Neural cell (in vitro differentiated cells): ENCODE measurements at regions not wholly inside any gene's neighbourhood (a gene's known extent, or its start where the extent isn't known, plus 50 kb on each side); places are given as distances from the start of the nearest gene placed in this dataset.
"Not testable (repeated sequence)": the region's sequence is repeated elsewhere in the genome, so short reads cannot be mapped to it uniquely, and the experiment has no call there.

Experiments
- H2AFZ ChIP-seq: fragments of 200-600, 300-800 bp; sonication (generic), shearing (Covaris generic); 2 replicates; pipeline ENCODE4 v1.6.0; 2014; ENCODE audit warnings: low read depth, mild to moderate bottlenecking, antibody characterized with exemption, low read length, moderate library complexity
- H3F3A ChIP-seq: fragments of 200-600 bp; shearing (Covaris generic); 2 replicates; pipeline ENCODE4 v1.6.1; 2016; ENCODE audit warnings: mild to moderate bottlenecking, moderate library complexity, mixed read lengths, antibody characterized with exemption, low read length; ENCODE audit not compliant: insufficient read depth, poor library complexity, severe bottlenecking
- H3K27ac ChIP-seq: fragments of 200-600, 300-800 bp; sonication (generic), shearing (Covaris generic); 2 replicates; pipeline ENCODE4 v1.5.1; 2014; ENCODE audit warnings: mild to moderate bottlenecking, low read length, moderate library complexity
- H3K27me3 ChIP-seq: fragments of 300-800, 200-600 bp; sonication (generic), shearing (Covaris generic); 2 replicates; pipeline ENCODE4 v1.6.0; 2014; ENCODE audit warnings: mild to moderate bottlenecking, low read depth, low read length, moderate library complexity; ENCODE audit not compliant: insufficient read depth
- H3K36me3 ChIP-seq: fragments of 300-800, 200-600 bp; sonication (generic), shearing (Covaris generic); 2 replicates; pipeline ENCODE4 v1.5.1; 2014; ENCODE audit warnings: mild to moderate bottlenecking, antibody characterized with exemption, low read length, moderate library complexity; ENCODE audit not compliant: insufficient read depth
- H3K4me2 ChIP-seq: fragments of 300-800, 200-600 bp; sonication (generic), shearing (Covaris generic); 2 replicates; pipeline ENCODE4 v1.6.0; 2014; ENCODE audit warnings: mild to moderate bottlenecking, low read length
- H3K4me3 ChIP-seq: fragments of 300-800, 200-600 bp; sonication (generic), shearing (Covaris generic); 2 replicates; pipeline ENCODE4 v1.5.1; 2014; ENCODE audit warnings: mild to moderate bottlenecking, low read length, moderate library complexity
- H3K79me2 ChIP-seq: fragments of 200-600 bp; shearing (Covaris generic); replicated peaks from 2 replicates; pipeline ENCODE4 v1.6.0; 2014; ENCODE audit warnings: mild to moderate bottlenecking, low read length, moderate library complexity; ENCODE audit not compliant: insufficient read depth
- H3K9ac ChIP-seq: fragments of 300-800, 200-600 bp; sonication (generic), shearing (Covaris generic); 2 replicates; pipeline ENCODE4 v1.6.1; 2016; ENCODE audit warnings: mild to moderate bottlenecking, low read length, mixed read lengths
- H3K9me2 ChIP-seq: fragments of 200-600 bp; shearing (Covaris generic); 2 replicates; pipeline ENCODE4 v1.6.1; 2016; ENCODE audit warnings: mild to moderate bottlenecking, low read length, mixed read lengths; ENCODE audit not compliant: insufficient read depth
- H3K9me3 ChIP-seq: fragments of 200-600, 300-800 bp; sonication (generic), shearing (Covaris generic); 2 replicates; pipeline ENCODE4 v1.6.1; 2016; ENCODE audit warnings: mild to moderate bottlenecking, mixed run types, low read length, moderate library complexity, mixed read lengths
- H4K20me1 ChIP-seq: fragments of 200-600 bp; shearing (Covaris generic); 2 replicates; pipeline ENCODE4 v1.6.1; 2016; ENCODE audit warnings: mild to moderate bottlenecking, mixed run types; ENCODE audit not compliant: insufficient read depth
- EP300 ChIP-seq: fragments of 450-650 bp; conservative IDR thresholded peaks from 2 replicates; pipeline ENCODE4 v1.6.1; 2014; ENCODE audit warnings: antibody characterized with exemption, mild to moderate bottlenecking, moderate library complexity; ENCODE audit not compliant: poor library complexity, severe bottlenecking
- EZH2 ChIP-seq: fragments of 200-600, 300-800 bp; shearing (Covaris generic), sonication (generic); IDR thresholded peaks from 2 replicates; pipeline ENCODE4 v1.6.1; 2014; ENCODE audit warnings: antibody characterized with exemption, low read length, borderline replicate concordance, mild to moderate bottlenecking; ENCODE audit not compliant: insufficient read depth, poor library complexity, severe bottlenecking
- MXI1 ChIP-seq: fragments of 450-650 bp; conservative IDR thresholded peaks from 2 replicates; pipeline ENCODE4 v1.6.1; 2014; ENCODE audit warnings: antibody characterized with exemption, mild to moderate bottlenecking; ENCODE audit not compliant: poor library complexity, severe bottlenecking
- POLR2AphosphoS5 ChIP-seq: IDR thresholded peaks from 2 replicates; pipeline ENCODE4 v1.6.1; 2012
- RAD21 ChIP-seq: fragments of 450-650 bp; conservative IDR thresholded peaks from 2 replicates; pipeline ENCODE4 v1.6.1; 2014; ENCODE audit warnings: antibody characterized with exemption, mild to moderate bottlenecking, moderate library complexity
- SMC3 ChIP-seq: fragments of 450-650 bp; conservative IDR thresholded peaks from 2 replicates; pipeline ENCODE4 v1.6.1; 2014; ENCODE audit warnings: antibody characterized with exemption, mild to moderate bottlenecking, moderate library complexity; ENCODE audit not compliant: poor library complexity
- TAF1 ChIP-seq: IDR thresholded peaks from 2 replicates; pipeline ENCODE4 v1.6.1; 2012; ENCODE audit warnings: low read depth
- TF ChIP-seq, protein P1 (sequence below): IDR thresholded peaks from 2 replicates; pipeline ENCODE4 v1.6.1; 2012; ENCODE audit warnings: borderline replicate concordance
- TF ChIP-seq, protein P2 (sequence below): fragments of 450-650 bp; IDR thresholded peaks from 2 replicates; pipeline ENCODE4 v1.5.1; 2014; ENCODE audit warnings: antibody characterized with exemption, mild to moderate bottlenecking, moderate library complexity; ENCODE audit not compliant: poor library complexity, severe bottlenecking

DNA sequence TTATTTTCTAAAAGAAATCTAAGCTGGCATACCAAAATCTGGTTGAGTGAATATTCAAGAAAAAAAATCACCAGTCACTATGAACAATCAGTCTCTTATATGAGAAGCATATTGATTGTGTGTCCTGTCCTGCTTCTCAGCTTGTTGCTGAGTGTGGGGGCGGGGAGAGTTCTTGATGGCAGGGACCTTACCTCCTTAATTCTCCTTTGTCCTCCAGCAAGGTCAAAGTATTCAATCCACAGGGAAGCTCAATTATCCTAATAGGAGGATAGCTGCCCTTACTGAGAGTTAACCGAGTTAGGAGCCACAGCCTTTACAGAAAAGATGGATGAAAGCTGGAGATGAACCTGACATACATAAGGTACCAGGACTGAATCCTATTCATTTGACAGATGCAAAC is 154.0 kb downstream of the LY86 start:
- Histone ChIP-seq H3K9me3 (no peaks in the 10 kb centered on the region), H3K4me3 (no peak overlapping the region), H3K4me2 (no peak overlapping the region), H3K9me2 (no peaks in the 10 kb centered on the region), H3K36me3 (no peaks in the 10 kb centered on the region), H3K79me2 (no peaks in the 10 kb centered on the region), H3K9ac (no peak overlapping the region), H3K27ac (no peak overlapping the region), H3F3A (no peaks in the 10 kb centered on the region), H4K20me1 (no peaks in the 10 kb centered on the region), H2AFZ (no peak overlapping the region), H3K27me3 (no peaks in the 10 kb centered on the region)
- TF ChIP-seq, protein P1, sequence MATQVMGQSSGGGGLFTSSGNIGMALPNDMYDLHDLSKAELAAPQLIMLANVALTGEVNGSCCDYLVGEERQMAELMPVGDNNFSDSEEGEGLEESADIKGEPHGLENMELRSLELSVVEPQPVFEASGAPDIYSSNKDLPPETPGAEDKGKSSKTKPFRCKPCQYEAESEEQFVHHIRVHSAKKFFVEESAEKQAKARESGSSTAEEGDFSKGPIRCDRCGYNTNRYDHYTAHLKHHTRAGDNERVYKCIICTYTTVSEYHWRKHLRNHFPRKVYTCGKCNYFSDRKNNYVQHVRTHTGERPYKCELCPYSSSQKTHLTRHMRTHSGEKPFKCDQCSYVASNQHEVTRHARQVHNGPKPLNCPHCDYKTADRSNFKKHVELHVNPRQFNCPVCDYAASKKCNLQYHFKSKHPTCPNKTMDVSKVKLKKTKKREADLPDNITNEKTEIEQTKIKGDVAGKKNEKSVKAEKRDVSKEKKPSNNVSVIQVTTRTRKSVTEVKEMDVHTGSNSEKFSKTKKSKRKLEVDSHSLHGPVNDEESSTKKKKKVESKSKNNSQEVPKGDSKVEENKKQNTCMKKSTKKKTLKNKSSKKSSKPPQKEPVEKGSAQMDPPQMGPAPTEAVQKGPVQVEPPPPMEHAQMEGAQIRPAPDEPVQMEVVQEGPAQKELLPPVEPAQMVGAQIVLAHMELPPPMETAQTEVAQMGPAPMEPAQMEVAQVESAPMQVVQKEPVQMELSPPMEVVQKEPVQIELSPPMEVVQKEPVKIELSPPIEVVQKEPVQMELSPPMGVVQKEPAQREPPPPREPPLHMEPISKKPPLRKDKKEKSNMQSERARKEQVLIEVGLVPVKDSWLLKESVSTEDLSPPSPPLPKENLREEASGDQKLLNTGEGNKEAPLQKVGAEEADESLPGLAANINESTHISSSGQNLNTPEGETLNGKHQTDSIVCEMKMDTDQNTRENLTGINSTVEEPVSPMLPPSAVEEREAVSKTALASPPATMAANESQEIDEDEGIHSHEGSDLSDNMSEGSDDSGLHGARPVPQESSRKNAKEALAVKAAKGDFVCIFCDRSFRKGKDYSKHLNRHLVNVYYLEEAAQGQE, result no peak
- TF ChIP-seq MXI1, result no peak
- TF ChIP-seq EP300, result no peak
- TF ChIP-seq, protein P2, sequence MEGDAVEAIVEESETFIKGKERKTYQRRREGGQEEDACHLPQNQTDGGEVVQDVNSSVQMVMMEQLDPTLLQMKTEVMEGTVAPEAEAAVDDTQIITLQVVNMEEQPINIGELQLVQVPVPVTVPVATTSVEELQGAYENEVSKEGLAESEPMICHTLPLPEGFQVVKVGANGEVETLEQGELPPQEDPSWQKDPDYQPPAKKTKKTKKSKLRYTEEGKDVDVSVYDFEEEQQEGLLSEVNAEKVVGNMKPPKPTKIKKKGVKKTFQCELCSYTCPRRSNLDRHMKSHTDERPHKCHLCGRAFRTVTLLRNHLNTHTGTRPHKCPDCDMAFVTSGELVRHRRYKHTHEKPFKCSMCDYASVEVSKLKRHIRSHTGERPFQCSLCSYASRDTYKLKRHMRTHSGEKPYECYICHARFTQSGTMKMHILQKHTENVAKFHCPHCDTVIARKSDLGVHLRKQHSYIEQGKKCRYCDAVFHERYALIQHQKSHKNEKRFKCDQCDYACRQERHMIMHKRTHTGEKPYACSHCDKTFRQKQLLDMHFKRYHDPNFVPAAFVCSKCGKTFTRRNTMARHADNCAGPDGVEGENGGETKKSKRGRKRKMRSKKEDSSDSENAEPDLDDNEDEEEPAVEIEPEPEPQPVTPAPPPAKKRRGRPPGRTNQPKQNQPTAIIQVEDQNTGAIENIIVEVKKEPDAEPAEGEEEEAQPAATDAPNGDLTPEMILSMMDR, result no peak
- TF ChIP-seq SMC3, result no peak
- TF ChIP-seq TAF1, result no peak
- TF ChIP-seq RAD21, result no peak
- no peak for TF ChIP-seq POLR2AphosphoS5
- no peak for TF ChIP-seq EZH2

GRCh38 chr6:6744551-6744950 is 156.0 kb downstream of the LY86 start:
- Histone ChIP-seq H3K27ac (no peak overlapping the region), H3K4me3 (no peak overlapping the region), H4K20me1 (no peaks in the 10 kb centered on the region), H3F3A (no peaks in the 10 kb centered on the region), H2AFZ (no peak overlapping the region), H3K27me3 (no peaks in the 10 kb centered on the region), H3K9me2 (no peaks in the 10 kb centered on the region), H3K9ac (no peak overlapping the region), H3K79me2 (no peaks in the 10 kb centered on the region), H3K9me3 (no peaks in the 10 kb centered on the region), H3K4me2 (no peak overlapping the region), H3K36me3 (no peaks in the 10 kb centered on the region)
- no peak for TF ChIP-seq RAD21
- TF ChIP-seq EZH2, result no peak
- TF ChIP-seq POLR2AphosphoS5, result no peak
- no peak for TF ChIP-seq TAF1
- TF ChIP-seq SMC3, result no peak
- TF ChIP-seq, protein P1, result no peak
- TF ChIP-seq, protein P2, result no peak
- no peak for TF ChIP-seq EP300
- TF ChIP-seq MXI1, result no peak

- H2AFZ ChIP-seq, result not testable (repeated sequence)
These were observed 157.3 kb downstream of the LY86 start for GRCh38 chr6:6745637-6746332.

More at GRCh38 chr6:6745637-6746332, 157.3 kb downstream of the LY86 start:
- not testable (repeated sequence) for H3K9me3 ChIP-seq, H3K27ac ChIP-seq, H3K4me3 ChIP-seq, H4K20me1 ChIP-seq, H3K9me2 ChIP-seq, H3K27me3 ChIP-seq, H3K79me2 ChIP-seq, H3K4me2 ChIP-seq, H3F3A ChIP-seq, H3K36me3 ChIP-seq, H3K9ac ChIP-seq
